ENCODE measurements at regions not wholly inside any gene's neighbourhood (a gene's known extent, or its start where the extent isn't known, plus 50 kb on each side); places are given as distances from the start of the nearest gene placed in this dataset.

DNA sequence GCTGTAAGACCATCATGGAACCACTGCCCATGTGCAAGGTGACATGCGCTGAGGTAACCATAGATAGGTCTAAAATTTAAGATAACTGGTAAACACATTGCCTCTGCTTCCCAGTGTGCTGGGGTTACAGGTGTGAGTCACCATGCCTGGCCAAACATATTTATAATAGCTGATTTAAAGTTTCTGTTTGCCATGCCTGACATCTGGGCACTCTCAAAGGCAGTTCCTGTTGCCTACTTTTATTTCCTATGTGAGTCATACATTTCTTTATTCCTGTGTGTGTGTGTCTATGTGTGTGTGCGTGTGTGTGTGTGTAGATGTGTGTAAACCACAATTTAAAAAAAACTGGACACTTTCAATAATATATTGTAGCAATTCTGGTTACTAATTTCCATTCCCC lies 415.2 kb upstream of the NETO1 start:
- no peak for TF ChIP-seq CTCF (IDR thresholded peaks at IDR 0.05; ENCODE audit: low read depth, low read length)
- DNase-seq (ENCODE audit: extremely low read depth, low read depth), result no peak

- DNase-seq (ENCODE audit: extremely low read depth, low read depth), result no peak
Measured at GRCh38 chr18:73279498-73279897, 411.7 kb upstream of the NETO1 start.

GRCh38 chr18:73274812-73275621 lies 407.2 kb upstream of the NETO1 start:
- no peak for DNase-seq (ENCODE audit: extremely low read depth, low read depth)

More at GRCh38 chr18:73279498-73279897, 411.7 kb upstream of the NETO1 start:
- TF ChIP-seq CTCF (IDR thresholded peaks at IDR 0.05; ENCODE audit: low read depth, low read length), result no peak

DNA sequence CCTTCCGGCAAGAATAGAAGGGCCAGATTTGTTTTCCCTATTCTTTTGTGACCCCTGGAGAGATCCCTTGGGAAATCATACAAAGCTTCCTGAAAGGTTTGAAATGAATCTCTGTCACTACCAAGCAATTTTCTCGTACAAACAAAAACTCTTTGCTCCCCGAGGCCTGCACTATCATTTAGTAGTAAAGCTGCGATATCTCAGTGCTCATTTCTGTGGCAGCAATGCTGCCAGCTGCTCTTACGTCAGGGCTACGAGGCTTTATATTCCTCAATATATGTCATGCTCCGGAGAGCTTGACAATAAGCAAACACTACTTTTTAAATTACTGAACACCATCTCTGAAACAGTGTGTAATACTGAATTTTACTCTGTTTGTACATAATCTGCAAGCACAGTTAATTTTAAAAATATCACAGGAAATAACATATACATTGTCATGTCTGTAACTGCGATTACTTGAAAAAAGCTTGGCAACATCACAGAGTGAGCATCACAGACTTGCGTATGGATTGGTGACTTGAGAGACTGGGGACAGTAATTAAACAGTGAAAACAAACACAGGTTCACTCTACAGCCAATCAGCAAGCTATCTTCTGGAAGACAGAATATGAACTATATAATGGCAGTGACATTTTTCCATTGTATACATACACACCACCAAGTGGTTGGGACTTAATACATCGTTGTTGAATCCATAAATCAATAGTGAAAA lies 403.3 kb upstream of the NETO1 start:
- no peak for TF ChIP-seq CTCF (IDR thresholded peaks at IDR 0.05; ENCODE audit: low read depth, low read length)
- DNase-seq (ENCODE audit: extremely low read depth, low read depth), result no peak

More at GRCh38 chr18:73274812-73275621, 407.2 kb upstream of the NETO1 start:
- no peak for TF ChIP-seq CTCF (IDR thresholded peaks at IDR 0.05; ENCODE audit: low read depth, low read length)

DNA sequence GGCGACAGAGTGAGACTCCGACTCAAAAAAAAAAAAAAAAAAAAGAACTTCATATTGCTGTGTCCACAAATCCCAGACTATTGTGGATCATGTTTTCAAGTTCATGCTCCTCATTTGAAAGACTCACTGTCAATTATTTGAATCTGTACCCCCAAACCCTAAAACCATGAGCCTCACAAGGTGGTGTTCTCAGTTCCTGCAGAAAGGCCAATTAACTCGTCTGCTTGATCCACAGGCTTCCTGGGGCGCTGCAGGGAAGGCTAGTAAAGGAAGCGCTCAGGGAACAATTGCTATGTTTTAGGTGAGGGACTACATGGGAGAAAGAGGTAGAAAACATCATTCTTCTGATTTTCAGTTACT lies 396.8 kb upstream of the NETO1 start:
- TF ChIP-seq CTCF (IDR thresholded peaks at IDR 0.05; ENCODE audit: low read depth, low read length), result no peak
- no peak for DNase-seq (ENCODE audit: extremely low read depth, low read depth)

GRCh38 chr18:73261923-73262322 lies 394.1 kb upstream of the NETO1 start:
- no peak for DNase-seq (ENCODE audit: extremely low read depth, low read depth)
- no peak for TF ChIP-seq CTCF (IDR thresholded peaks at IDR 0.05; ENCODE audit: low read depth, low read length)

GRCh38 chr18:73261243-73261642 lies 393.5 kb upstream of the NETO1 start:
- TF ChIP-seq CTCF (IDR thresholded peaks at IDR 0.05; ENCODE audit: low read depth, low read length), result no peak
- DNase-seq (ENCODE audit: extremely low read depth, low read depth), result no peak
